GM20000 (cell line): ENCODE measurements at regions not wholly inside any gene's neighbourhood (a gene's known extent, or its start where the extent isn't known, plus 50 kb on each side); places are given as distances from the start of the nearest gene placed in this dataset.

Experiments
- DNase-seq: peaks from one replicate; pipeline ENCODE4 v3.0.0; 2012; ENCODE audit warnings: low spot score
- TF ChIP-seq, protein P1 (sequence below): IDR thresholded peaks from 2 replicates; pipeline ENCODE4 v1.5.1; 2012; ENCODE audit warnings: mild to moderate bottlenecking, control low read depth; ENCODE audit errors: extremely low read depth, missing control alignments

DNA sequence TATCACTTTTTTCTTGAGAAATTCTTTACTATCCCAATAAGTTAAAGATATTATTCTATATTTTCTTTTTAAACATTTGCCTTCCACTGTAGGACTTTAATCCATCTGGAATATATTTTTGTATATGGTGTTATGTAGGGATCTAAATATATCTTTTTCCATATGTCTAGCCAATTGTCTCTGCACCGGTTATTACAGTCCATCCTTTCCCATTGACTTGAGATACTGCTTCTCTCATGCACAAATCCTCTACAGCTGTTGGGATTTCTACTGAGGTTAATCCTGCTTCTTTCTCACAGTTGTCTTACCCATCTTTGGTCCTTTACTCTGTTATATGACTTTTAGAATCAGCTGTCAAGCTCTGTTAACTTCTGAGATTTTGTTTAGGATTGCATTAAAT, 483.8 kb upstream of the CDH4 start:
- TF ChIP-seq, protein P1, sequence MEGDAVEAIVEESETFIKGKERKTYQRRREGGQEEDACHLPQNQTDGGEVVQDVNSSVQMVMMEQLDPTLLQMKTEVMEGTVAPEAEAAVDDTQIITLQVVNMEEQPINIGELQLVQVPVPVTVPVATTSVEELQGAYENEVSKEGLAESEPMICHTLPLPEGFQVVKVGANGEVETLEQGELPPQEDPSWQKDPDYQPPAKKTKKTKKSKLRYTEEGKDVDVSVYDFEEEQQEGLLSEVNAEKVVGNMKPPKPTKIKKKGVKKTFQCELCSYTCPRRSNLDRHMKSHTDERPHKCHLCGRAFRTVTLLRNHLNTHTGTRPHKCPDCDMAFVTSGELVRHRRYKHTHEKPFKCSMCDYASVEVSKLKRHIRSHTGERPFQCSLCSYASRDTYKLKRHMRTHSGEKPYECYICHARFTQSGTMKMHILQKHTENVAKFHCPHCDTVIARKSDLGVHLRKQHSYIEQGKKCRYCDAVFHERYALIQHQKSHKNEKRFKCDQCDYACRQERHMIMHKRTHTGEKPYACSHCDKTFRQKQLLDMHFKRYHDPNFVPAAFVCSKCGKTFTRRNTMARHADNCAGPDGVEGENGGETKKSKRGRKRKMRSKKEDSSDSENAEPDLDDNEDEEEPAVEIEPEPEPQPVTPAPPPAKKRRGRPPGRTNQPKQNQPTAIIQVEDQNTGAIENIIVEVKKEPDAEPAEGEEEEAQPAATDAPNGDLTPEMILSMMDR: no peak
- DNase-seq: no peak

DNA sequence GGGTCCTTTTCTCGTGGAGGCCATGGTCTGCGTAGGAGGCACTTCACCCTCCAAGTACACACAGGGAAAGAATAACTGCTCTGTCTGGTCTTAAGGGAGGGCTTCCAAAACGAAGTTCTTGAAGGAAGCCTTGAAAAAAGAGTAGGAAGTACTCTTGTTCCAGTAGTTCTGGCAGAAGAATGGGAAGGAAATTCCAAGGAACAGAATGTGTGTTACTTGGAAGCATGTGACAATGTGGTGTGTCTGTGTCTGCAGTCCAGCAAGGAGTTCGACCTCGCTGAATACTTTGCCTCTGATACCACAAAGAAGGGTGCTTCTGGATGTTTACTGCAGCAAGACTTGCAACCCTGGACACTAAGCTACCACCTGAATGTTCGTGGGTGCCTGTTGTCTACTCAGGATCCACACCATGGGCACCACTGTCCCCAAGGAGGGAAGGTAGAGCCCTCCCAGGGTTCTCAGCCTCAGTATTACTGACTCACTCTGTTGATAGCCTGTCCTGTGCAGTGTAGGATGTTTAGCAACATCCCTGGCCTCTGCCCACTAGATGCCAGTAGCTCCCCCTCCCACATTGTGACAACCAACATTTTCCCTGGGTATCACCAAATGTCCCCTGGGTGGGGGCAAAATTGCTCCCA, 471.6 kb upstream of the CDH4 start:
- no peak for DNase-seq
- TF ChIP-seq, protein P1: no peak

DNA sequence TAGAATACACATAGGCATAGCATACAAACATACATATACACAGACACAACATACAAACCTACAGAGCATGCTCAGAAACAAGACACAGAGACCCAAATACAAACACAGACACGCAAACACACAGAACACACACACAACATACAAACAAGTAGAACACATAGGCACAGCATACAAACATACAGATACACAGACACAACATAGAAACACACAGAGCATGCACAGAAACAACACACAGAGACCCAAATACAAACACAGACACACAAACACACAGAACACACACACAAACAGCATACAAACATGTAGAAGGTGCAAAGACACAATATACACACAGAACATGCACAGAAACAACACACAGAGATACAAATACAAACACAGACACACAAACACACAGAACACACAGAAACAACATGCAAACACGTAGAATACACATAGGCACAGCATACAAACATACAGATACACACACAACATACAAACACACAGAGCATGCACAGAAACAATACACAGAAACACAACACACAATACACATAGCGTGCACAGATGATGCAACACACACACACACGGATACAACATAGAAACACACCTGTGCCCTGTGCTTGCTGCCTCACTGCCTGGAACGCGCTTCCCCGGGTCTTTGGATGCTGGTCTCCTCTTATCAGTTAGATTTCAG, 469.0 kb upstream of the CDH4 start:
- no peak for DNase-seq
- TF ChIP-seq, protein P1: no peak

DNA sequence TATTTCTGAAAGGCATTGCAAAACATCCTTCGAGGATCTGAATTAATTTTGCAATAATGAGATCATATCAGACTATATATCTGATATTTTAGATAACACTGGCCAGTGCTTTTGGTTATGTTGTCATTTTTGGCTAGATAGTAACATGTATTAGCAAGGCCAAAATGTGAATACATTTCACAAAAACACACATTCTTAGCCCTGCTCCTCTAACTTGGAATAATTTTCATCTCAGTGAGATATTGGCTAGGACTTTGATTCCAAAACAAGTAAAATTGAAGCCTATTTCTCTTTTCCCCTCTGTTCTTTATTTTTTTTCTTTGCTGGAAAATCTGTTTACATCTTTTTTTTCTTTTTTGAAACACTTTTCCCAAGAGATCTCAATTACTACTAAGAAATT, 466.8 kb upstream of the CDH4 start:
- no peak for DNase-seq
- TF ChIP-seq, protein P1: no peak

DNA sequence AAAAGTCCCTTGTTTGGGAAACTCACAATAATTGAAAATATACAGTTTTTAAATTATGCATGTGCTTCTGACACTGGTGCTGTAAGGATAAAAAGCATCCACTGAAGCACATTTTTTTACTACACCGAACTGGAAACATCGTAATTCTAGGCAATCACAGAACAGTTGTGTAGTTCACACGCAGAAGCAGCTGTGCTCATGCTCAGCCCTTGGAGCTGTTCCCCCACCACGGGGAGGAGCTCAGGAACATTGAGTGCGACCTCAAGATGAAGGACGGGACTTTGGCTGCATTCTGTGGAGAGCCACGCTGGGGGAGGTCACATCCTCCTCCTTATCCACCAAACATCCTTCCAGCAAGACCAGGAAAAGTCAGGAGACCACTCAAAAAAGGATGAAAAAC, 466.3 kb upstream of the CDH4 start:
- TF ChIP-seq, protein P1: no peak

DNA sequence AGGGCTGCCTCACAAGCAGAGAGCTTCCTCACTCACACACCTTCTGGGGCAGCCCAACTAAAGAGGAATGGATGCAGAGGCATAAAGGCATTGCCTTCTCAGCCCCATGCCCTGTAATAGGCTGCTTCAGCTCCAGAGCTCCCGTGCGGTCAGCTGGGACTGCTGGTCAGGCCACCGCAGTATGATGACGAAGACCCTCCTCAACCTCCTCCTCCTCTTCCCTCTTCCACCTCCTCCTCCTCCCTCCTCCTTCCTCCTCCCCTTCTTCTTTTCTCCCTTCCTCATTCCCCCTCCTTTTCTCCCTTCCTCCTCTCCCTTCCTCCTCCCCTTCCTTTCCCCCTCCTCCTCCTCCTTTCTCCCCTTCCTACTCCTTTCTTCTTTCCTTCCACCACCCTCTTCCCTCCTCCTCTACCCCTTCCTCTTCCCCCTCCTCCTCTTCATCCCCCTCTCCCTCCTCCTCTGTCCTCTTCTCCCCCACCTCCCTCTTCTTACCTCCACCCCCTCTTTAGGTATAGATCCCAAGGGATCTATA, 465.3 kb upstream of the CDH4 start:
- no peak for DNase-seq

More for the DNA sequence above, 466.3 kb upstream of the CDH4 start:
- no peak for DNase-seq

DNA sequence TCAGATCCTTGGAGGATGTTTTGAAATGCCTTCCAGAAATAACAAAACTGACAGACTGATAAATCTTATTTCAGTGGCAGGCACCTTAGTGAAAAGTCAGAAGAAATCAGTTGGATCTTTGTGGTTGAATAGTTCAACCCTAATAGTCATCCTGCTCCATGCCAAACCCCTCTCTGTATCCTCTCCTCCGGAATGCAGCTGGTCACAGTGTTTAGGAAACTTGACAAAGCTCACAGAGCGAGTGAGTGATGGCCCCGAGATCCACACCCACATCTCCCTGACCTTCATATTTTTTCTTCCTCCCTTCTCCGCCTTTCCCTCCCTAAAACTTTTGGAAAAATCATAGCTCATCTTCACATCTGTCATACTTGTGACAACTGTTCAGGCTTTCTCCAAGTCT, 464.8 kb upstream of the CDH4 start:
- TF ChIP-seq, protein P1: no peak
- DNase-seq: no peak

More for the DNA sequence above, 465.3 kb upstream of the CDH4 start:
- TF ChIP-seq, protein P1: no peak
